ENCODE measurements at regions not wholly inside any gene's neighbourhood (a gene's known extent, or its start where the extent isn't known, plus 50 kb on each side); places are given as distances from the start of the nearest gene placed in this dataset.
"Not testable (repeated sequence)": the region's sequence is repeated elsewhere in the genome, so short reads cannot be mapped to it uniquely, and the experiment has no call there.

DNA sequence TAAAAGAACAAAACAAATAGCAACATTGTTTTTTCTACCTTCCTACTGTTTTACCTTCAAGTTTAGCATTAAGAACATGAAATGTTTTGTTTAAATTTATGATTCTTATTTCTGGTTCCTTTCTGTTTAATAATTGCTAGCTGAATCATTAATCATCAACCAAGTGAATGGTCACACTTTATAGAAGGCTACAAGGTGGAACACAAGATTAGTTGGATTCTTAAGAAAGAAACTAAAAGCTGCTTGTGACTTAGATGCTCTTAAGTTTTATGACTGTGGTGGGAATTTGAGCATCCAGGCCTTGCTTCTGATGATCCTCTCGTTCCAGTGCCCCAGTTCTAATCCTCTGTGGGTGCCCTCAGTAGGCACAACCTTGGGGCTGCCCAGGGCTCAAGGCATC, 947.5 kb upstream of the DEFB115 start:
- CTCF ChIA-PET; ATAC-seq; H3K9me3 Mint-ChIP-seq; H3K4me3 Mint-ChIP-seq; intact Hi-C loops (cut with micrococcal nuclease); H3K27ac Mint-ChIP-seq; H3K36me3 Mint-ChIP-seq (ENCODE audit: low read depth); DNase-seq; H3K4me1 Mint-ChIP-seq (ENCODE audit: low read depth); POLR2A ChIA-PET; H3K27me3 Mint-ChIP-seq: not testable (repeated sequence)

- CTCF ChIA-PET; H3K36me3 Mint-ChIP-seq (ENCODE audit: low read depth); H3K27me3 Mint-ChIP-seq; DNase-seq; H3K4me1 Mint-ChIP-seq (ENCODE audit: low read depth); H3K27ac Mint-ChIP-seq; intact Hi-C loops (cut with micrococcal nuclease); H3K9me3 Mint-ChIP-seq; H3K4me3 Mint-ChIP-seq; ATAC-seq; POLR2A ChIA-PET: not testable (repeated sequence)
These were observed 947.1 kb upstream of the DEFB115 start for GRCh38 chr20:30310385-30310784.

DNA sequence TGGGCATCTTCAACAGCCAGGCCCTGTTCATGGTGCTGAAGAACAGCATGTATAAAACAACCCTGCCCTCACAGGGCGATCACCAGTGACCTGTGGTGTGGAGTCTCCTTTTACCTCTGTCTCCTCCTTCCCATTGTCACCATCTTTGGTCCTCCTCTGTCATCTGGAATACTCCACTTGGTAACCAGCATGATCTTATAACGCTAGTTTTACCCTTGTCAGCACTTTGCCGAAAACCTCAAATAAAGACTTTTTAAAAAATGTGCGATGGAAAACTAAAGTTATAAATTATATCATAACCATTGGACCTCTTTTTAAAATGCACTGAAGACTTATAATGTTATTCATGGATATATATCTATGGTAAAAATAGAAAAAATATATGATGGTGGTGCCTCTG, 945.2 kb upstream of the DEFB115 start:
- H3K27me3 Mint-ChIP-seq = peaks cover 13% of the 10 kb centered on the region
- H3K9me3 Mint-ChIP-seq; intact Hi-C loops (cut with micrococcal nuclease); H3K27ac Mint-ChIP-seq; H3K4me1 Mint-ChIP-seq (ENCODE audit: low read depth); ATAC-seq; H3K36me3 Mint-ChIP-seq (ENCODE audit: low read depth); DNase-seq; CTCF ChIA-PET; POLR2A ChIA-PET; H3K4me3 Mint-ChIP-seq: not testable (repeated sequence)

- peaks cover 15% of the 10 kb centered on the region for H3K27me3 Mint-ChIP-seq
- H3K9me3 Mint-ChIP-seq; DNase-seq; H3K4me1 Mint-ChIP-seq (ENCODE audit: low read depth); POLR2A ChIA-PET; intact Hi-C loops (cut with micrococcal nuclease); ATAC-seq; CTCF ChIA-PET; H3K27ac Mint-ChIP-seq; H3K4me3 Mint-ChIP-seq; H3K36me3 Mint-ChIP-seq (ENCODE audit: low read depth): not testable (repeated sequence)
These were observed 943.8 kb upstream of the DEFB115 start for GRCh38 chr20:30313660-30314059.

GRCh38 chr20:30316063-30316462, 941.4 kb upstream of the DEFB115 start:
- H3K9me3 Mint-ChIP-seq; ATAC-seq; DNase-seq; H3K4me1 Mint-ChIP-seq (ENCODE audit: low read depth); H3K36me3 Mint-ChIP-seq (ENCODE audit: low read depth); POLR2A ChIA-PET; CTCF ChIA-PET; H3K4me3 Mint-ChIP-seq; intact Hi-C loops (cut with micrococcal nuclease); H3K27ac Mint-ChIP-seq: not testable (repeated sequence)
- peaks cover 15% of the 10 kb centered on the region for H3K27me3 Mint-ChIP-seq

- H3K9me3 Mint-ChIP-seq; ATAC-seq; H3K27ac Mint-ChIP-seq; H3K4me1 Mint-ChIP-seq (ENCODE audit: low read depth); intact Hi-C loops (cut with micrococcal nuclease); POLR2A ChIA-PET; H3K36me3 Mint-ChIP-seq (ENCODE audit: low read depth); DNase-seq; CTCF ChIA-PET; H3K4me3 Mint-ChIP-seq: not testable (repeated sequence)
- H3K27me3 Mint-ChIP-seq = peaks cover 15% of the 10 kb centered on the region
These were observed 940.7 kb upstream of the DEFB115 start for GRCh38 chr20:30316532-30317299.

DNA sequence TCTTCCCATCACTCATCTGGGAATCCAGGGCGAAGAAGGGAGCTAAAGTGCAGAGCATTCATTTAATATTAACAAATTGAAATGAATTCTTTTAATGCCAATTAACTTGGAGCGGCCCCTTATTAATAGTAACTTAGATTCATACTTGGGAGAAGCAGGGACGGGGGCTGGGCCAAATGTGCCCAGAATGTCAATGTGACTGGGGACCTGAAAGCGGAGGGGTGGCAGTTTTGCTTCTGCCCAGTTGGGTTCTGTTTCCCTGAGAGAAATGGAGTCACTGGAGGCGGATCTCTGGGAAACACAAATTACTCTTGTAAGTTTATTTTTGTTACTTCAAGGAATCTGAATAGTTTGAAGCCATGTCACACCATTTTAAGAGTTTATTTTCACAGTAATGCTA, 923.7 kb upstream of the DEFB115 start:
- POLR2A ChIA-PET; CTCF ChIA-PET; H3K27me3 Mint-ChIP-seq; intact Hi-C loops (cut with micrococcal nuclease); ATAC-seq; H3K36me3 Mint-ChIP-seq (ENCODE audit: low read depth); H3K27ac Mint-ChIP-seq; H3K9me3 Mint-ChIP-seq; H3K4me1 Mint-ChIP-seq (ENCODE audit: low read depth); H3K4me3 Mint-ChIP-seq; DNase-seq: not testable (repeated sequence)

GRCh38 chr20:30337556-30337955, 919.9 kb upstream of the DEFB115 start:
- H3K9me3 Mint-ChIP-seq; H3K4me3 Mint-ChIP-seq; intact Hi-C loops (cut with micrococcal nuclease); H3K36me3 Mint-ChIP-seq (ENCODE audit: low read depth); H3K27me3 Mint-ChIP-seq; ATAC-seq; CTCF ChIA-PET; H3K27ac Mint-ChIP-seq; H3K4me1 Mint-ChIP-seq (ENCODE audit: low read depth); DNase-seq; POLR2A ChIA-PET: not testable (repeated sequence)

- CTCF ChIA-PET; H3K4me3 Mint-ChIP-seq; intact Hi-C loops (cut with micrococcal nuclease); H3K27me3 Mint-ChIP-seq; H3K27ac Mint-ChIP-seq; ATAC-seq; POLR2A ChIA-PET; DNase-seq; H3K36me3 Mint-ChIP-seq (ENCODE audit: low read depth); H3K4me1 Mint-ChIP-seq (ENCODE audit: low read depth); H3K9me3 Mint-ChIP-seq: not testable (repeated sequence)
These were observed 908.5 kb upstream of the DEFB115 start for GRCh38 chr20:30348932-30349331.

Data from activated CD8-positive, alpha-beta T cell treated with anti-CD3 and anti-CD28 coated beads for 36 hours (primary cell).